Psoas muscle (tissue), 7 donors: ENCODE measurements at regions not wholly inside any gene's neighbourhood (a gene's known extent, or its start where the extent isn't known, plus 50 kb on each side); places are given as distances from the start of the nearest gene placed in this dataset.

ENCODE experiments used
- ATAC-seq, 4 donors: fragments of 200-7000 bp; cut with Tn5 transposase; one replicate each; pipeline ENCODE4 v1.9.1; 2020; ENCODE audit warnings: moderate library complexity in 3 of 4, mild to moderate bottlenecking in 2 of 4
- DNase-seq, 2 donors: peaks; one replicate each; pipeline ENCODE4 v3.0.0-alpha.2; 2020
- H3K27ac ChIP-seq: fragments of 200-600 bp; one replicate; pipeline ENCODE4 v1.8.0; 2022
- H3K27me3 ChIP-seq, 3 donors: fragments of 200-600 bp in 1 of 3; one replicate each; pipeline versions ENCODE4 v1.6.1 to v1.8.0; 2013 to 2022; ENCODE audit warnings: low read length in 2 of 3, mild to moderate bottlenecking in 2 of 3, moderate library complexity in 1 of 3; ENCODE audit not compliant: insufficient read depth in 3 of 3
- H3K36me3 ChIP-seq, 2 donors: fragments of 200-600 bp in 1 of 2; one replicate each; pipeline versions ENCODE4 v1.6.1 to v1.8.0; 2013 to 2022; ENCODE audit warnings: low read depth in 1 of 2, mild to moderate bottlenecking in 1 of 2, moderate library complexity in 1 of 2; ENCODE audit not compliant: insufficient read depth in 1 of 2
- H3K4me1 ChIP-seq: fragments of 200-600 bp; one replicate; pipeline ENCODE4 v1.8.0; 2022
- H3K4me3 ChIP-seq: fragments of 200-600 bp; one replicate; pipeline ENCODE4 v1.8.0; 2022; ENCODE audit warnings: mild to moderate bottlenecking
- H3K9me3 ChIP-seq: fragments of 200-600 bp; one replicate; pipeline ENCODE4 v1.8.0; 2022
- CTCF ChIP-seq: fragments of 200-600 bp; IDR thresholded peaks from one replicate; pipeline ENCODE4 v1.8.0; 2022; ENCODE audit warnings: antibody characterized with exemption
- WGBS, 3 donors: extraction: QIAGEN DNeasy Blood & Tissue Kit; methylation state at CpG; one replicate each; pipeline versions ENCODE4 v1.1.6 to v1.1.7; 2013; 5-methylcytosine and 5-hydroxymethylcytosine counted together
- intact Hi-C, 2 donors: fragments of 100-400 bp; cut with DNase I; formaldehyde crosslinking; loops; one replicate each; pipeline versions ENCODE4 v1.11.0 to v1.14.2; 2022
- donor health status: healthy with polysubstance abuse.
- donor health status: DM: no; HTN: no; CAD: no; lungs with moderate emphysema.
- donor health status: Bipolar disorder and iron deficiency.
- donor health status: healthy.
- donor health status: DM: yes; HTN: yes; CAD: no.
- donor health status: DM: no; HTN: no; CAD: no.
- donor health status: DM: yes; HTN: yes; CAD: no.

- intact Hi-C loops: no loop called here
- no peaks in the 10 kb centered on the region for H3K36me3 ChIP-seq
- H3K4me3 ChIP-seq: no peak overlapping the region
- 21 to 37% (median 29%) methylated on average over 1 of the region's 1 CpG for WGBS, 3 donors
- no peaks in the 10 kb centered on the region for H3K9me3 ChIP-seq
- TF ChIP-seq CTCF: no peak
- ATAC-seq (no peak), DNase-seq (no peak)
- no peaks in the 10 kb centered on the region for H3K27me3 ChIP-seq
- H3K4me1 ChIP-seq: no peaks in the 10 kb centered on the region
- H3K27ac ChIP-seq: no peak overlapping the region
These were observed 204.9 kb upstream of the CDH13 start for GRCh38 chr16:82421851-82422250.

- WGBS, 3 donors: 86 to 92% (median 88%) methylated on average over 5 of the region's 5 CpGs
- no peaks in the 10 kb centered on the region for H3K4me1 ChIP-seq
- intact Hi-C loops: no loop called here
- ATAC-seq (no peak), DNase-seq (no peak)
- no peaks in the 10 kb centered on the region for H3K9me3 ChIP-seq
- no peak overlapping the region for H3K4me3 ChIP-seq
- no peaks in the 10 kb centered on the region for H3K36me3 ChIP-seq
- no peaks in the 10 kb centered on the region for H3K27me3 ChIP-seq
- no peak for TF ChIP-seq CTCF
- no peak overlapping the region for H3K27ac ChIP-seq
These were observed 207.4 kb upstream of the CDH13 start for GRCh38 chr16:82419332-82419731.

- WGBS, 3 donors: 64 to 70% (median 64%) methylated on average over 3 of the region's 3 CpGs
- Histone ChIP-seq H3K27ac (no peak overlapping the region), H3K27me3 (no peaks in the 10 kb centered on the region), H3K9me3 (no peaks in the 10 kb centered on the region), H3K36me3 (no peaks in the 10 kb centered on the region), H3K4me3 (no peak overlapping the region), H3K4me1 (no peaks in the 10 kb centered on the region)
- TF ChIP-seq CTCF: no peak
- intact Hi-C loops: no loop called here
- ATAC-seq: no peak
- no peak for DNase-seq
These were observed 212.3 kb upstream of the CDH13 start for GRCh38 chr16:82414476-82414875.

- Histone ChIP-seq H3K27me3 (no peaks in the 10 kb centered on the region), H3K27ac (no peak overlapping the region), H3K36me3 (no peaks in the 10 kb centered on the region), H3K9me3 (no peaks in the 10 kb centered on the region), H3K4me1 (no peaks in the 10 kb centered on the region), H3K4me3 (no peak overlapping the region)
- no peak for ATAC-seq
- WGBS, 3 donors: 91 to 95% (median 92%) methylated on average over 4 of the region's 4 CpGs
- no peak for TF ChIP-seq CTCF
- intact Hi-C loops: no loop called here
- DNase-seq: no peak
These were observed 214.0 kb upstream of the CDH13 start for GRCh38 chr16:82412770-82413169.

- WGBS, 3 donors: 37 to 50% (median 47%) methylated on average over 6 of the region's 6 CpGs
These were observed 221.0 kb upstream of the CDH13 start for GRCh38 chr16:82405736-82406135.

More at GRCh38 chr16:82405736-82406135, 221.0 kb upstream of the CDH13 start:
- Histone ChIP-seq H3K4me1 (no peaks in the 10 kb centered on the region), H3K27ac (no peak overlapping the region), H3K27me3 (peaks cover 0 to 3% (median 2%) of the 10 kb centered on the region in 3 donors), H3K36me3 (no peaks in the 10 kb centered on the region), H3K9me3 (no peaks in the 10 kb centered on the region), H3K4me3 (no peak overlapping the region)
- no peak for ATAC-seq
- no peak for TF ChIP-seq CTCF
- intact Hi-C loops: no loop called here
- no peak for DNase-seq
